AG08396 (cell line): ENCODE measurements at regions not wholly inside any gene's neighbourhood (a gene's known extent, or its start where the extent isn't known, plus 50 kb on each side); places are given as distances from the start of the nearest gene placed in this dataset.
"Not testable (repeated sequence)": the region's sequence is repeated elsewhere in the genome, so short reads cannot be mapped to it uniquely, and the experiment has no call there.

ENCODE experiments used
- DNase-seq: peaks from one replicate; pipeline ENCODE4 v3.0.0; 2012; ENCODE audit warnings: low spot score, mixed read lengths

DNA sequence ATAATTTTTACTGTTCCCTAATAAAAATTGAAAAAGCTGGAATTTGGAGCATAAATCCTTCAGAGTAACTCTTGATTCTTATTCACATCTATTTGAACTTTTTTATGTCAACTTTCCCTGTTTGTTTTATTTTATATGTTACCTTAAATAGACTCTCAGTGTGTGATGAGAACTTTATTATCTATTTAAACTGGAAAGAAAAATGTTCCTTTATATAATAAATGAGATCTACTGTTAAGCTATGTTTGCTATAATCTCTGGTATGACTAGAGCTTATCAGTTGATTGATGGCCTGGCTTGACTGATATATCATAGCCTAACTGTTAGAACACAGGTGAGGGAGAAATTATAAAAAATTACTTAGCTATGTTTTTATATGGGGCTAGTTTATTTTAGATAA, 330.6 kb upstream of the EPHA6 start:
- DNase-seq = no peak

DNA sequence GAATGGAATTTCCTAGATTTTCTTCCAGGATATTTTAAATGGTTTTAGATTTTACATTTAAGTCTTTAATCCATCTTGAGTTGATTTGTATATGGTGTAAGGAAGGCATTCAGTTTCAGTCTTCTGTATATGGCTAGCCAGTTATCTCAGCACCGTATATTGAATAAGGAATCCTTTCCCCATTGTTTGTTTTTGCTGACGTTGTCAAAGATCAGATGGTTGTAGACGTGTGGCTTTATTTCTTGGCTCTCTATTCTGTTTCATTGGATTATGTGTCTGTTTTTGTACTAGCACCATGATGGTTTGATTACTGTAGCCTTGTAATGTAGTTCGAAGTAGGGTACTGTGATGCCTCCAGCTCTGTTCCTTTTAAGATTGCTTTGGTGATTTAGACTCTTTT, 325.7 kb upstream of the EPHA6 start:
- DNase-seq = no peak

GRCh38 chr3:96491023-96491422, 323.4 kb upstream of the EPHA6 start:
- no peak for DNase-seq

GRCh38 chr3:96491868-96492267, 322.5 kb upstream of the EPHA6 start:
- DNase-seq = no peak

DNA sequence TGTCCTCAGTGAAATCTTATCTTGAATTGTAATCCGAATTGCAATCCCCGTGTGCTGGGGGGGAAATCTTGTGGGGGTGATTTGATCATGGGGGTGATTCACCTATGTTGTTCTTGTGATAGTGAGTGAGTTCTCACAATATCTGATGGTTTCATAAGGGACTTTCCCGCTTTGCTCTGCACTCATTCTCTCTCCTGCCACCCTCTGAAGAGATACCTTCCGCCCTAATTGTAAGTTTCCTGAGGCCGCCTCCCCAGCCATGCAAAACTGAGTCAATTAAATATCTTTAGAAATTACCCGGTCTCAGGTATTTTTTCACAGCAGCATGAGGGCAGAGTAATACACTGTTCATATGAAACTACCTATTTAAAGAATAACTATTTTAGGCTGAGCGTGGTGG, 304.1 kb upstream of the EPHA6 start:
- no peak for DNase-seq

- DNase-seq = no peak
Observed at GRCh38 chr3:96537165-96537564, 277.2 kb upstream of the EPHA6 start.

GRCh38 chr3:96538186-96538585, 276.2 kb upstream of the EPHA6 start:
- no peak for DNase-seq

DNA sequence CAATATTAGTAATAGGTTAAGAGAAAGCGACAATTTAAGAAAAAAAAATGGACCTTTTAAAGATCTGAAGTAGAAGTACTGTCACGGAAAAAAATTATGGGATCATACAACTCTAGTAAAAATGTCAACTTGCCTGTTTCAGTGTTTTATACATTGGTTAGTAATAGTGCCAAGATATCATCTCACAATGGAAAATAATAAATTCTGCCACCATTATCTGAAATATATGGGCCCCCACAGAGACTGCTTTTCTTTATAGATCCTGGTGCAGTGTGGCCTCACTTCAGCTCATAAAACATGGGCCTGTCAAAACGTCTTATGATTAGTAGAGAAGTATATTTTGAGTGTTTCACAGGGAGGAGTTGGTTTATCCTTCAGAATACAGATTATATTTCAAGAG, 266.3 kb upstream of the EPHA6 start:
- DNase-seq = no peak

- DNase-seq = no peak
Observed at GRCh38 chr3:96576935-96577334, 237.5 kb upstream of the EPHA6 start.

- no peak for DNase-seq
Observed at GRCh38 chr3:96584066-96584465, 230.3 kb upstream of the EPHA6 start.

GRCh38 chr3:96606865-96607264, 207.5 kb upstream of the EPHA6 start:
- not testable (repeated sequence) for DNase-seq

DNA sequence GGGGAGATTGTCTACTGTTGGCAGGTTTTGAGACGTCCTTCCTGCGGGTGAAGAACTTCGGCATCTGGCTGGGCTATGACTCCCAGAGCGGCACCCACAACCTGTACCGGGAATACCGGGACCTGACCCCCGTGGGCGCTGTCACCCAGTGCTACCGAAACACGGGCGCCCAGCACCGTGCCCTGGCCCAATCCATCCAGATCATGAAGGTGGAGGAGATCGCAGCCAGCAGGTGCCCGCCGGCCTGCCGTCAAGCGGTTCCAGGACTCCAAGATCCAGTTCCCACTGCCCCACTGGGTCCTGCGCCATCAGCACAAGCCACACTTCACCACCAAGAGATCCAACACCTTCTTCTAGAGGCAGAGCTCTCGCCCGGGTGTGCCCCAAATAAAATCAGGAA, 194.9 kb upstream of the EPHA6 start:
- DNase-seq = no peak

DNA sequence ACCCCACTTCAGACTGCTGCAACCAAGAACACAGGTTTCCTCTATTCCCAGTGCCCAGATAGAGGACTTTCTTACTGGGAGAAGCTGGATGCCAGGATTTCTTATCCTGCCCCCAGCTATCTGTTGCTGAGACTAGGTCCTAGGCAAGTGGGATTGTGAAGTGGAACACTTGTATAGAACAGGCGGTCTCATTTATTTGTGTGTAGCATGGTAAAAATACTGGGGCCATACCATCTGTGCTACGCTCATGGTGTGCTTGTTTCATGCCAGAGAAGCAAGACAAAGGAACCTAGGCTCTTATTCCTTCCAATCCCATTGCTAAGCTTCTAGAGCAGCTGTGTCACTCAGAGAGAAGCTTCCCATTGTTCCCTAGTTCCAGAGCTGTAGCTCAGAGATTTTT, 191.5 kb upstream of the EPHA6 start:
- no peak for DNase-seq

DNA sequence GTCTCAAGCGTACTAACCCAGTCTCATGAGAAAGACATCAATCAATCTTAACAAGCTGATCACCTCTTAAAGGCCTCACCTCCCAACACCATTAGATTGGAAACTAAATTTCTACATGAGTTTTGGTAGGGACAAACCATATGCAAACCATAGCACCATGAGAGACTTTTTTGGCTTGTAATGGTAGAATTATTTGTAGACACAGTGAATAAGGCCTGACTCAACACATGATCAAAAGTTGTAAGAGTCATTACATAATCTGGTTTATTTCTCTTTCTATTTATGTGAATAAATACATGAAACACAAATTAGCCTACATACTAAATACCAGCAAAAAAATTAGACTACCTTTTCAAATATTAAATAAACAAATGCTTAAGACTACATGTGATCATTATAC, 183.3 kb upstream of the EPHA6 start:
- DNase-seq = no peak

DNA sequence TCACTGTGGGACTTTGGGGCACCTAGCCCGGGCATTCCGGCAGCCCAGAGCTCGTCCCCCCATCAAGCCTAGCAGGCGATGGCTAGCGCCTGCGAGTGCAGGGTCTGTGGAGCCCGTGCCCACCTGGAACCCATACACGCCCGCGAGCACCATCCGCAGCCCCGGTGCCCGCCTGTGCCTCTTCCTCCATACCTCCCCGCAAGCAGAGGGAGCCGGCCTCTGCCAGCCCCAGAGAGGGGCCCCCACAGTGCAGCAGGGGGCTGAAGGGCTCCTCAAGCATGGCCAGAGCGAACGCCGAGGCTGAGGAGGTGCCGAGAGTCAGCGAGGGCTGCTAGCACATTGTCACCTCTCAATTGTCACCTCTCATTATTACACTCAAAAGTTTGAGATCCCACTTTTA, 167.8 kb upstream of the EPHA6 start:
- DNase-seq = no peak

DNA sequence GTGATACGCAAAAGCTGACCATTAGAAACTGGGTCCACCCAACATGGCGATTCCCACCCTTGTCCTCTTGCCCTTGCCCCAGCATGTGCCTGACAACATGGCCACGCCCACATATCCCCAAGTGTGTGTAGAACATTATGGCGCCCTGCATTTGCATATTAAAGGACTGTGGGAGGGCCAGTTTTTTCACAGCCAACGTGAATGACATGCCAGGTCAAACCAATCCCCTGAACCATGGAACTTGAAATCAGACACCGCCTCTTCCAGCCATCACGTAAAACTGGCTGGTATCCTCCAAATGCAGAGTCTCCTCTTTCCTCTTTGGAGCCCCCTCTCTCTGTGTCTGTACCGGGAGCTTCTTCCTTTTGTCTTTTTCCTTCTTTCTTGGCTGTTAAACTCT, 156.7 kb upstream of the EPHA6 start:
- no peak for DNase-seq

DNA sequence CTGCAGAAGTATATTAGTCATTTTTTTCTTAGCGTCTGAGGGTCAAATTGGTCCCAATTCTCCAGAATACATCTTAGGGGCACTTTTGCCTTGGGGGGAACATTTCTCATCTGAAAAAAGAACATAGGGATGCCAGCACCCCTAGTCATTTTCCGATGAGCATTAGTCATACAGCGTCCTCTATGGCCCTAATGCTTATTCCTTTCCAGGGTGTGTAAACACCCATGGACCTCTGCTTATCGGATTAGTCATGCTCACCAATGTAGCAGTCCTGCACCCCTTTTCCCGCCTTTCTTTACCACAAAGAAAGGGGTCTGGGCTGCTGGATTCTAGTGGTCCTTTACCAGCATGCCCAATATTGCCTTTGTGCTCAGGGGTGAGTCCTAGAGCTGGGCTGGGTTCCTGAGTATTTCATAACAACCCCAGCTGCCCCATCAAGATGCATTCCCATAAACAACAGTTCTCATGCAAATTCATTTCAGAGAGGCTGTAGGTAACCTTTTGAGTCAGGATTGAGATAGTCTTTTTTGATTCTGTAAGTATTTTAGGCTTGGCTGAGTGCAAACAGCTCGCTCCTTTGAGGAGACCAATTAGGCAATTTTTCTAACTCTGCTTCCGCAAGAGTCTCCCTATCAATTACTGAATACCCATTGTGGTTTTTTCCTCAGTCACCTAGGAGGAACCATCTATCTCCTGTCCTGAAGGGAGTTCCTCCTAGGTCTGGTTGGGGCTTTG, 142.4 kb upstream of the EPHA6 start:
- not testable (repeated sequence) for DNase-seq

DNA sequence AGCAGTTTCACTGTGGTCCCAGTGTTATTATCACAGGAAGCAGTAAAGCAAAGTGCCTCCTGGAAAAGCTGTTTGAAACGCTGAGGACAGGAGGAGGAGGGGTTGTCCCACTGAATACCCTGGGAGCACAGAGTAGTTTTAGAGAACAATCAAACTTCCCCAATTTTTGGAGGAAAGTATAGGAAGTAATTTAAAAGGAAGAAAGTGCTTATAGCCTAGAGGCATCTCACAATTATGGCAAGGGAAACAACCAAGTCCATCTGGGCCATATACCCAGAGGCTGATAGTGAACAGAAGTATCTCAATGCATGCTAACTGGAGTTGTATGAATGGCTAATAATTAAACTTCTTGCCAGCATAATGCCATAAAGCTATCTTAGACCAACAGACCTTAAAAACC, 137.2 kb upstream of the EPHA6 start:
- DNase-seq = no peak

- DNase-seq = no peak
Observed at GRCh38 chr3:96678325-96678724, 136.1 kb upstream of the EPHA6 start.

GRCh38 chr3:96700322-96701315, 113.8 kb upstream of the EPHA6 start:
- DNase-seq = no peak

DNA sequence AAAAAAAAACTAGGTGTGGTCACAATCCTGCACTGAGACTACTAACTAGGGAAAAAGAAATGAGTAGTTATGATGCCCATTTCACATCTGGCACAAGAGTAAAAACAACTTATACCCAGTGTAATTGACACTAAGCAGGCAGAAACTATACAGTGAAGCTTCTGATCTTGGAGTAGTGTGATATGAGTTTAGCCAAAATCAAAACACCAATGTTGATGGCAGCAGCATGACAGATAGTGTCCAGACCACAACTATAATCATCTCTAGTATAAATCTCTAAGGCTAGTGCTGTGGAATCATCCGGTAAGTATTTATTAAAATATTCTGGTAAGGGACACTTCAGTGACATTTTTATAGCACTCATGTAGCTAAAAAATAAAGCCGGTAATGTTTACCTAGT, 108.5 kb upstream of the EPHA6 start:
- DNase-seq = no peak

- DNase-seq = no peak
Observed at GRCh38 chr3:96706509-96706908, 107.9 kb upstream of the EPHA6 start.

- DNase-seq = no peak
Observed at GRCh38 chr3:96711816-96712215, 102.6 kb upstream of the EPHA6 start.
